A549 (cell line): ENCODE measurements at regions not wholly inside any gene's neighbourhood (a gene's known extent, or its start where the extent isn't known, plus 50 kb on each side); places are given as distances from the start of the nearest gene placed in this dataset.

ENCODE experiments used
- ATAC-seq, 2 experiments: fragments of 200-7000 bp in 1 of 2; fragments of >200 bp in 1 of 2; cut with Nextera tagmentation in 1 of 2; cut with Tn5 transposase in 1 of 2; 3 replicates each; pipeline versions ENCODE4 v1.8.0 to v1.9.1; 2018 to 2020; ENCODE audit warnings: mild to moderate bottlenecking in 1 of 2, moderate library complexity in 1 of 2
- CTCF ChIA-PET: fragments of 300-600 bp; sonication (Branson Sonifier 250); formaldehyde crosslinking; extraction: SDS; loops from one replicate; lab custom pipeline; 2021; ENCODE audit warnings: antibody characterized with exemption, inconsistent platforms; lab: Yijun Ruan, JAX
- POLR2A ChIA-PET: fragments of 350-600 bp; formaldehyde crosslinking; extraction: SDS; loops from one replicate; lab custom pipeline; 2021; ENCODE audit warnings: antibody characterized with exemption, inconsistent platforms; lab: Yijun Ruan, JAX
- DNase-seq, 2 experiments: peaks; one replicate each; pipeline versions ENCODE4 v3.0.0 to v3.0.0-alpha.2; 2011 to 2016; ENCODE audit warnings: low read depth in 1 of 2, low spot score in 1 of 2
- FAIRE-seq: peaks from 2 replicates; lab custom pipeline; 2011; peaks lifted over from hg19 to GRCh38; lab: Jason Lieb, UNC
- H3K27ac ChIP-seq, 2 experiments: fragments of >200 bp; sonication (Bioruptor Twin); formaldehyde crosslinking; 3 replicates each; pipeline ENCODE4 v1.5.1; 2016 to 2017
- H3K4me1 ChIP-seq: fragments of >200 bp; sonication (Bioruptor Twin); formaldehyde crosslinking; 3 replicates; pipeline ENCODE4 v1.6.1; 2016
- H3K4me2 ChIP-seq: fragments of >200 bp; sonication (Bioruptor Twin); formaldehyde crosslinking; 3 replicates; pipeline ENCODE4 v1.6.1; 2016
- H3K4me3 ChIP-seq: fragments of >200 bp; sonication (Bioruptor Twin); formaldehyde crosslinking; 3 replicates; pipeline ENCODE4 v1.5.1; 2016
- H3K9me3 ChIP-seq: fragments of >200 bp; sonication (Bioruptor Twin); formaldehyde crosslinking; 3 replicates; pipeline ENCODE4 v1.6.1; 2016
- ATOH8 ChIP-seq: fragments of 250-450 bp; sonication (Bioruptor Pico); IDR thresholded peaks from 2 replicates; pipeline ENCODE4 v1.5.0; 2020; ENCODE audit warnings: low read depth, mild to moderate bottlenecking, moderate library complexity
- BHLHE40 ChIP-seq: IDR thresholded peaks from 2 replicates; pipeline ENCODE4 v1.6.1; 2012; ENCODE audit warnings: low read depth, low read length, inconsistent platforms
- CHD2 ChIP-seq: fragments of 150-350 bp; IDR thresholded peaks from 2 replicates; pipeline ENCODE4 v1.6.1; 2014; ENCODE audit warnings: low read length; ENCODE audit not compliant: partially characterized antibody
- EHF ChIP-seq: fragments of 250-450 bp; sonication (Bioruptor Pico); IDR thresholded peaks from 2 replicates; pipeline ENCODE4 v1.5.0; 2020; ENCODE audit warnings: mild to moderate bottlenecking
- EHMT2 ChIP-seq: fragments of 200-600 bp; sonication (generic); IDR thresholded peaks from 2 replicates; pipeline ENCODE4 v1.6.1; 2016; ENCODE audit warnings: antibody characterized with exemption, low read depth, mild to moderate bottlenecking, moderate library complexity
- ELK1 ChIP-seq: fragments of 150-350 bp; IDR thresholded peaks from 2 replicates; pipeline ENCODE4 v1.6.1; 2014; ENCODE audit warnings: low read depth, mild to moderate bottlenecking, low read length
- EP300 ChIP-seq, 2 experiments: fragments of >200 bp; sonication (Bioruptor Twin); formaldehyde crosslinking; IDR thresholded peaks; 2 replicates in 1 of 2; 3 replicates in 1 of 2; pipeline ENCODE4 v1.6.1; 2016 to 2017
- HEYL ChIP-seq: fragments of 250-450 bp; sonication (Bioruptor Pico); IDR thresholded peaks from 2 replicates; pipeline ENCODE4 v1.8.0; 2021; ENCODE audit warnings: mild to moderate bottlenecking, moderate library complexity
- HMGXB4 ChIP-seq: fragments of 250-450 bp; sonication (Bioruptor Pico); IDR thresholded peaks from 2 replicates; pipeline ENCODE4 v1.5.0; 2021; ENCODE audit warnings: mild to moderate bottlenecking, moderate library complexity, borderline replicate concordance
- JUNB ChIP-seq: fragments of >200 bp; sonication (Bioruptor Twin); formaldehyde crosslinking; IDR thresholded peaks from 2 replicates; pipeline ENCODE4 v1.6.1; 2016
- KDM1A ChIP-seq: fragments of 200-600 bp; sonication (generic); IDR thresholded peaks from 2 replicates; pipeline ENCODE4 v1.6.1; 2016; ENCODE audit warnings: low read depth, mild to moderate bottlenecking
- MAX ChIP-seq: IDR thresholded peaks from 2 replicates; pipeline ENCODE4 v1.6.1; 2012
- NFE2L2 ChIP-seq: fragments of 150-350 bp; conservative IDR thresholded peaks from 2 replicates; pipeline ENCODE4 v1.6.1; 2014; ENCODE audit warnings: low read length
- POLR2A ChIP-seq: IDR thresholded peaks from 2 replicates; pipeline ENCODE4 v1.6.1; 2012; ENCODE audit warnings: mild to moderate bottlenecking, low read length
- RAD21 ChIP-seq, 2 experiments: fragments of >200 bp in 1 of 2; sonication (Bioruptor Twin) in 1 of 2; formaldehyde crosslinking in 1 of 2; IDR thresholded peaks in 1 of 2; conservative IDR thresholded peaks in 1 of 2; 2 replicates in 1 of 2; 3 replicates in 1 of 2; pipeline ENCODE4 v1.6.1; 2012 to 2018; ENCODE audit warnings: inconsistent platforms in 1 of 2
- RFX5 ChIP-seq: fragments of 450-650 bp; IDR thresholded peaks from 2 replicates; pipeline ENCODE4 v1.7.1; 2014; ENCODE audit warnings: antibody characterized with exemption, mild to moderate bottlenecking, moderate library complexity
- RNF2 ChIP-seq: fragments of 200-600 bp; sonication (generic); IDR thresholded peaks from 2 replicates; pipeline ENCODE4 v1.6.1; 2016; ENCODE audit warnings: low read depth, mild to moderate bottlenecking, antibody characterized with exemption, moderate library complexity, borderline replicate concordance
- SMC3 ChIP-seq: fragments of >200 bp; sonication (Bioruptor Twin); formaldehyde crosslinking; IDR thresholded peaks from 3 replicates; pipeline ENCODE4 v1.6.1; 2018; ENCODE audit warnings: inconsistent platforms
- TP53 ChIP-seq: fragments of 250-450 bp; sonication (Bioruptor Pico); IDR thresholded peaks from 2 replicates; pipeline ENCODE4 v1.5.0; 2021; ENCODE audit warnings: mild to moderate bottlenecking, moderate library complexity
- USF2 ChIP-seq: fragments of 450-650 bp; IDR thresholded peaks from 2 replicates; pipeline ENCODE4 v1.6.1; 2014; ENCODE audit warnings: antibody characterized with exemption
- ZC3H11A ChIP-seq: fragments of 450-650 bp; IDR thresholded peaks from 2 replicates; pipeline ENCODE4 v1.6.1; 2014; ENCODE audit warnings: antibody characterized with exemption, mild to moderate bottlenecking
- ZFP36 ChIP-seq: fragments of 450-650 bp; IDR thresholded peaks from 2 replicates; pipeline ENCODE4 v1.6.1; 2014; ENCODE audit warnings: borderline replicate concordance; ENCODE audit not compliant: partially characterized antibody
- ZNF302 ChIP-seq: fragments of 250-450 bp; sonication (Bioruptor Pico); IDR thresholded peaks from 2 replicates; pipeline ENCODE4 v1.9.0; 2021; ENCODE audit warnings: inconsistent platforms, mild to moderate bottlenecking, moderate library complexity
- WGBS: methylation state at CpG from one replicate; pipeline ENCODE4 v1.1.6; 2017; ENCODE audit errors: missing lambda C conversion rate; 5-methylcytosine and 5-hydroxymethylcytosine counted together

- no peak overlapping the region for H3K4me2 ChIP-seq
- H3K4me3 ChIP-seq: no peak overlapping the region
- peaks cover 7% of the 10 kb centered on the region; the same call in 1 of the 3 replicates for H3K4me1 ChIP-seq
- ATAC-seq: no peak
- no peaks in the 10 kb centered on the region for H3K9me3 ChIP-seq
- CTCF ChIA-PET: interaction anchor here (1.1 to 2.6 kb wide), 2 partner anchors 10 to 484 kb away, joined by 3 to 7 read pairs; no protein-coding TSS in a partner anchor
- no peak for TF ChIP-seq HEYL (CRISPR knock-in tag)
- TF ChIP-seq ATOH8 (CRISPR knock-in tag): no peak
- TF ChIP-seq BHLHE40: no peak
- TF ChIP-seq RFX5: no peak
- no peak for TF ChIP-seq JUNB
- TF ChIP-seq RNF2: no peak
- TF ChIP-seq ELK1: no peak
- no peak for TF ChIP-seq ZFP36
- TF ChIP-seq, all 56 proteins: peak for 0
- POLR2A ChIA-PET: no interaction called here
- WGBS: 92% methylated on average over 1 of the region's 1 CpG
- DNase-seq: no peak
- no peak for FAIRE-seq
- H3K27ac ChIP-seq: no peak overlapping the region
These were observed 63.9 kb upstream of the CREB1 start for GRCh38 chr2:207465894-207466293.

- ATAC-seq (no peak), FAIRE-seq (no peak)
- POLR2A ChIA-PET: interaction anchor here (1.2 kb wide), 1 partner anchor 209 kb away, joined by 6 read pairs; no protein-coding TSS in a partner anchor
- H3K4me2 ChIP-seq: no peak overlapping the region
- 57% methylated on average over 6 of the region's 6 CpGs for WGBS
- CTCF ChIA-PET: interaction anchor here (0.7 to 2.6 kb wide), 2 partner anchors 237 to 486 kb away, joined by 3 to 7 read pairs; no protein-coding TSS in a partner anchor
- TF ChIP-seq KDM1A (no peak), MAX (no peak), CHD2 (no peak), POLR2A (no peak), USF2 (no peak), RAD21 (conservative IDR thresholded peaks at IDR 0.05 in 1 of 2, IDR thresholded peaks at IDR 0.05 in 1 of 2) (no peak), HMGXB4 (no peak), ZNF302 (no peak), SMC3 (no peak), EHF (CRISPR knock-in tag) (no peak), BHLHE40 (no peak), EHMT2 (no peak), RFX5 (no peak), EP300 (IDR thresholded peaks at IDR 0.05) (no peak), NFE2L2 (no peak), TP53 (CRISPR knock-in tag) (no peak), ZC3H11A (no peak), ZFP36 (no peak)
- TF ChIP-seq, all 56 proteins: peak for 0
- Histone ChIP-seq H3K27ac (peak overlapping the region in 1 of 2 experiments; percentile 18; a peak in 2 of 6 replicates), H3K4me3 (no peak overlapping the region), H3K9me3 (no peaks in the 10 kb centered on the region), H3K4me1 (peaks cover 15% of the 10 kb centered on the region)
- no peak for DNase-seq
These were observed 61.9 kb upstream of the CREB1 start for GRCh38 chr2:207467716-207468347.
